Right kidney (tissue), 1 donor: ENCODE measurements at regions not wholly inside any gene's neighbourhood (a gene's known extent, or its start where the extent isn't known, plus 50 kb on each side); places are given as distances from the start of the nearest gene placed in this dataset.
A peak's percentile ranks its signal among the peaks of the same experiment; 100 is the strongest.
"Not testable (repeated sequence)": the region's sequence is repeated elsewhere in the genome, so short reads cannot be mapped to it uniquely, and the experiment has no call there.

Source experiments
- DNase-seq: peaks from one replicate; pipeline ENCODE4 v3.0.0-alpha.2; 2016

GRCh38 chr15:75792236-75792635 lies 51.0 kb upstream of the UBE2Q2 start:
- DNase-seq: not testable (repeated sequence)

GRCh38 chr15:75791337-75791713 lies 51.9 kb upstream of the UBE2Q2 start:
- no peak for DNase-seq

GRCh38 chr15:75790631-75791336 lies 52.5 kb upstream of the UBE2Q2 start:
- DNase-seq: no peak

- DNase-seq: no peak
Measured at GRCh38 chr15:75786575-75786947, 56.7 kb upstream of the UBE2Q2 start.

- DNase-seq: peak; percentile 39
Measured at GRCh38 chr15:75785771-75786574, 57.3 kb upstream of the UBE2Q2 start.

GRCh38 chr15:75784511-75785480 lies 58.5 kb upstream of the UBE2Q2 start:
- not testable (repeated sequence) for DNase-seq

GRCh38 chr15:75783566-75783965 lies 59.7 kb upstream of the UBE2Q2 start:
- DNase-seq: not testable (repeated sequence)

GRCh38 chr15:75782926-75783325 lies 60.3 kb upstream of the UBE2Q2 start:
- no peak for DNase-seq

GRCh38 chr15:75780995-75781394 lies 62.3 kb upstream of the UBE2Q2 start:
- DNase-seq: not testable (repeated sequence)

GRCh38 chr15:75779504-75779903 lies 63.7 kb upstream of the UBE2Q2 start:
- DNase-seq: no peak

- DNase-seq: not testable (repeated sequence)
Measured at GRCh38 chr15:75776871-75777610, 64.4 kb upstream of the CSPG4 start.

GRCh38 chr15:75776065-75776423 lies 63.4 kb upstream of the CSPG4 start:
- no peak for DNase-seq

- DNase-seq: no peak
Measured at GRCh38 chr15:75775296-75776064, 62.8 kb upstream of the CSPG4 start.

- DNase-seq: not testable (repeated sequence)
Measured at GRCh38 chr15:75773974-75774373, 61.3 kb upstream of the CSPG4 start.

GRCh38 chr15:75771054-75771453 lies 58.4 kb upstream of the CSPG4 start:
- DNase-seq: not testable (repeated sequence)

- no peak for DNase-seq
Measured at GRCh38 chr15:75770131-75770530, 57.5 kb upstream of the CSPG4 start.

GRCh38 chr15:75768526-75768925 lies 55.9 kb upstream of the CSPG4 start:
- not testable (repeated sequence) for DNase-seq

- not testable (repeated sequence) for DNase-seq
Measured at GRCh38 chr15:75765551-75766305, 53.1 kb upstream of the CSPG4 start.

- not testable (repeated sequence) for DNase-seq
Measured at GRCh38 chr15:75764845-75765550, 52.4 kb upstream of the CSPG4 start.
